ENCODE measurements at regions not wholly inside any gene's neighbourhood (a gene's known extent, or its start where the extent isn't known, plus 50 kb on each side); places are given as distances from the start of the nearest gene placed in this dataset.
"Not testable (repeated sequence)": the region's sequence is repeated elsewhere in the genome, so short reads cannot be mapped to it uniquely, and the experiment has no call there.

DNA sequence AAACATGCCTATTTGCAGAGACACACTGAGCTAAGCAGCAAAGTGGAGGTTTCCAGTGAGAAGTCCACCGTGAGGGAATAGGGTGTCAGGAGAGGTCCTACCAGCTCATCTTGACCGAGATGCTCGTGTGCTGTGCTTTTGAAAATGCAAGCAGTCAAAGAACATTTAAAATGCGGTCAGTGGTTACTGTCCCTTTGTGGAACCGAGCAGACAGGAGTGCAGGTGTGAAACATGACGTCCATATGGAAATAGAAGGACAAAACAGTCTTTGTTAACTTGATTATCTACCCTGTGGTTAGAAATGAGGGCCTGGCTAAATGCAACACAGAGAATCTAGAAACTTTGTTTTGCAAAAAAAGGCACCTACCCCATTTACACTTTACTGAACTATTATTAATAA lies 473.3 kb downstream of the SPATA31A6 start:
- DNase-seq = not testable (repeated sequence)

DNA sequence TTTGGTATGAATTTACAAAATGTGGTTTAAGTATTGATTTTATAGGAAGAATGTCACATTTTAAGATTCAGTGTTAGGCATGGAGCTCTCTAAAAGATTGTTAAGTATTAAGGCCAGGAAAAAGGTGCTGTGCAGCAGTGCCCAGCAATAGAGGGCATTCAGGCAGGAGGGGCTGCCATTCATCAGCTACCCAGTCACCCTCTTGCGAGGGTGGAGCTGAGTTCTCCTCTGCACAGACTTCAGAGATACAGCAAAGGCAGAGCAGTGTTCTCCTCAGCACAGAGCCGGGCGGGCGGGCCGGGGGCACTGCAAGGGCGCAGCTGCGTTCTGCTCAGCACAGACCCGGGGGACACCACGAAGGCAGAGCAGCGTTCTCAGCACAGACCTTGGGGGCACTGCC lies 474.0 kb downstream of the SPATA31A6 start:
- not testable (repeated sequence) for DNase-seq

DNA sequence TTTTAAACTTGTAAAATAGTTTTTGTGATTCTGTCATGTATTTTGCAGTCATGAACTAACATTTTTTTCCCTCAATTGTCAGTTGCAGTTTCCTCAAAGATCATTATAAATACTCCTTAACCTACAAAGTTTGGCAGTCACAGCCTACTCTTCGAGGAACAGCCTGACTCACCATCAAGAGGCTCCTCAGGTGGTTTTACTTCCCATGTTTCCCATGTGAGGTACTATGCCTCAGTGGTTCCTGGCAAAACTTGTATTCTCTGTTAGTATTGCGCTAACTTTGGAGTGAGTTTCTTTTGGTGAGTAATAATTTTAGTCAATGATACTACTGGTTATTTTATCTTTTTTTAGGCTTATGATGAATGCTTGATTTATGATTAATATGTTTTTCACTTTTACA lies 513.7 kb downstream of the SPATA31A6 start:
- not testable (repeated sequence) for DNase-seq

DNA sequence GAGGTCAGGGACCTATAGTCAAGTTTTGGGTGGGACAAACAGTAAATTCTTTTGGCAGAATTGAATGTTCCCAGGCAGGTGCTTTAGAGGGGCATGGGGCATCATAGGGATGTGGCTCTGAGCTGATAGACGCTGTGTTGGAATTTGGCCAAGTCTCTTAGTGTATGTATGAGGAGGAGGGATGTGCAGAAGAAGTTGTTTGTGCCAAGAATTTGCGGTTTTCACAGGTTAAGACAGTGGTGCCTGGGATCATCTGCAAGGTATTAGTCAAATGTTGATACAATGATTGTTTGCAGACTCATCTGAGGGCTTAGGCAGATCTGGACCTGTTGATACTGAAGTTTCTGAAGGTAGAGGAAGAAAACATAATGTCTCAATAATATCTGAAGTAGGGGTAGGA lies 519.4 kb downstream of the SPATA31A6 start:
- DNase-seq = not testable (repeated sequence)

DNA sequence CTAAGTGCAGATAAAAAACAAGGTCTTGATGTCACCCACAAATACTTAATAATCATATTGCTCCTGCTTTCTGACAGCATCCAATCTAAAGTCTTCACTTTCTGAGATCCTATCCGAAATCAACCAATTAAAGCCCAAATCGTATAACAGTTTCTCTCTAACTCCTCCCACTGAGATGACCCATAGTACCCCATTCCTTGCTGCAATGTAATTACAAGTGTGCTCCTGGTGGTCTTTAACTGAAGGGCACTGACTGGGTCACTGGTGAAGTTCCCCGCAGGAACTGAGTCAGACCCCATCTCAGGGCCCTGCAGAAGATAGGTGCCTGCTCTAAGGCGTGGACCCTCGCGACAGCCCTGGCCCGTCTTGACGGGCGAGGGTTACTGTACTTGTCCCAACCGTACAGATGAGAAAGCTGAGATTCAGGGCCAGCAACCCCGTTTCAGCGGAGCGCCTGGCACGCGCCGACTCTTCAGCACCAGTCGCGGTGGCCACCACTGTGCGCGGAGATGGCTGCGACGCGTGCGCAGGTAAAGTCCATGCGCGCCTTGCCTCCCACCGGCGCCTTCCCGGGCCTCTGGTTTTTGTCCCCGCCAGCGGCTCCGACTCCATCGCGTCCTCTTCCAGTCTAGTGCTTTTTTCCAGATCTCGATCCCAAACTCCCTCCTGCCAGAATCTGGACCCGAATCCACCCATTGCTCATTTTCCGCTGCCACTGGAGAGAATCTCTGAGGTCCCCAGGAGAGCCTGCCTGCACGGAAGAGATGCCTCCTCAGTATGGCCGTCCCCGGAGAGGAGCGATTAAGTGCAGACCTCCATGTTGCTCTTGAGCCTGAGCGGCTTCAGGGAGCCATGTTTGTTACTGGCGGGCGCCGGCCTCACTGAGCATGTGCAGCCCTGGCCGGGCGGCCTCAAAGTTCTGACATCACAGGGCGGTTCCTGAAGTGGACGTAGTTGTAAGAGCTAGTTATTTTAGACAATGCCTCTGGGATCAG lies 541.7 kb downstream of the SPATA31A6 start:
- peak; percentile 47 for DNase-seq

DNA sequence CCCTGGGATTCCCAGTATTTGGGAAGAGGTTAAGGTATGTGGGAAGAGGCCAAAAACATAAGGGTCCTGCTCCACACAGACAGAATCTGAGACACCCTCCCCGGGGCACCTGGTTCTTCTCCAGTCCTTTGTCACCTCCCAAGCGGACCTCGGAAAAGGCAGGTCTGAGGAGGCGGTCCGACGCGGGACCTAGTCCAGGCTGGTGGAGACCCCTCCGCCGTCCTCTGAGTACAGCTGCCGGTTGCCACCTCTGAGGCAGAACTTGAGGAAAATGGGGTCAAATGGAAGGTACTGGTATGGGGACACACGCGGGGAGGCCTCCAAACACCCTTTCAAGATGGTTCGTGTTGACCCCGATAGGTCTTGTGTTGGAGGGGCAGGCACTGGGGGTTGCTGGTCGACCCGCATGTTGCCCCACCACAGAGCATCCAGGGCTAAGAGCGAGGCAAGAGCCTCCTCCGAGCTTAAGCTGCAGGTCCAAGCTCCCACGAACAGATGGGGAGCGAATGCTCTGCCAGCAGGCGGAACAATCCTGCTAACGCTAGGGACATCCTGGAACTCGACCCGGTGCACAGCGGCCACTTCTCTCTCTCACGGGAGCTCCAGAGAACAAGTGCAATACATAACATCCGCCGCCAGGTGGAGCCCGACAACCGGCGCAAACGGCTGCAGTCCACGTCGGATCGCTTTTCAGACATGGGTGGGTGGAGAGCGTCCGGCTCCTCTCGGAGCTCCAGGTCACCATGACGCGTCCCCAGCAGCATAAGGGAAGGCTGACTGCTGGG lies 559.8 kb downstream of the SPATA31A6 start:
- DNase-seq = peak; percentile 48

DNA sequence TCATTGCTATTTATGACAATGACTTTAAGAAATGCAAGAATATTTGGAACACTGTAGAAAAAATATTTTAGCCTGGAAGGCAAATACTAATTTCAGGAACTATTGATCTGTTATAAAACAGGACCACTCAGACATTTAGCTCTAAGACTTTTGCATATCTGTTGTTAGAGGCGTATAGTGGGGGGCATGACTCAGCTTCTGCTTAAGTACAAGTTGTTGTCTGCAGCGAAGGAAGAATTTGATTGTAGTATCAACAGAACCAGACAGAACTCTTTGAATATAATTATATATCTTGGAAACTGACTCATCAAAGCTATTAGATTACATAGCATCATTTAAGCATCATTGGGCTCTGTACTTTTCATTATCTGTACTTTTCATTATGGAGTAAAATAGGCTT lies 573.8 kb downstream of the SPATA31A6 start:
- DNase-seq = not testable (repeated sequence)

DNA sequence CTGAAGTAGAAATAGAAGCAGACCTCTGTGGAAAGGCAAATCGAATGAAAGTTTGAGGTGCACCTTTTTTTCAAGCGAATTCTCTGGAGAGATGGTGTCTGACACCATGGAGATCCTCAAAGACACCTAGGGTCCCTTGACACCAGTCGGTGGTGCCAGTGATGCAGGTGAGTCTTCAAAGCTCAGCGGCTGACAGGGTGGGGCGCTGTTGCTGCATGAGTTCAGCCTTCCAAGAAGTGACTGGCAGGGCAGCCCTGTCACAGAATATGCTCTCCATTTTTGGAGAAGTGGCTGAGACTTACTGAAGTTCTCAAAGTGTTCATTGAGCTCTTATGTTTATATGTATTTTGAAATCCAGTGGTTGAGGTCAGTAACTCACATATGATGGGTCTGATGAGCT lies 575.9 kb downstream of the SPATA31A6 start:
- DNase-seq = not testable (repeated sequence)

DNA sequence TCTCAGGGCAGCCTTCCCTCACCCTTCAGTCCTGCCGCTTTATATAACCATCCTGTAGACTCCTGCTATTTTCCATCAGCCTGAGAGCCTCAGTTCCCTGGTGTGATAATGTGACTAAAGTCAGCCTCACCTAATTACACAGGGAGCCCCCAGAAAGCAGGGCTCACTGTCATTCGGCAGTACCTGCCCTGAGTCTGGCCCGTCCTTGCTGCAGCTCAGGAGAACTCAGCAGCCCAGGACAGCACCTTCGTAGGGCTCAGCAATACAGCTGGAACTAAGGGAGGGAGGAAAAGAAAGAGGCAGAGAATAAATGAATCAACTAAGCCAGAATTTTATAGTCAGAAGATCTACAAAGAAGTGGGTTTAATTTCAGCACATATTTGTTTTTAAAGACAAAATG lies 598.7 kb downstream of the SPATA31A6 start:
- not testable (repeated sequence) for DNase-seq

DNA sequence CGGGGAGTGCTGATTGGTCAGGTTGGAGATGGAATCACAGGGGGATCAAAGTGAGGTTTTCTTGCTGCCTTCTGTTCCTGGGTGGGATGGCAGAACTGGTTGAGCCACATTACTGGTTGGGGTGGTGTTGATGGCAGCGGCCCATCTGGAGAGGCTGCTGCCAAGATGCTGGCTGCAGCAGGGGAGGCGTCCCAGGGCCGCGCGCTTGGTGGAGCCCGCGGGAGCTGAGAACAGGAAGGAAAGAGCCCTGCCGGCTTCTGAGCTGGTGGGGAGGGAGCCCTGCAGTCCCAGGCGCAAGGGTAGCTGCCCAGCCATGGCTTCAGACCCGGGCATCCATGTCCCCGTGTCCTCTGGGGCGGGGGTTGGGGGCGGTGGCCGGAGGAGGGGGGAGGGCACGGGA lies 609.3 kb downstream of the SPATA31A6 start:
- DNase-seq = not testable (repeated sequence)

DNA sequence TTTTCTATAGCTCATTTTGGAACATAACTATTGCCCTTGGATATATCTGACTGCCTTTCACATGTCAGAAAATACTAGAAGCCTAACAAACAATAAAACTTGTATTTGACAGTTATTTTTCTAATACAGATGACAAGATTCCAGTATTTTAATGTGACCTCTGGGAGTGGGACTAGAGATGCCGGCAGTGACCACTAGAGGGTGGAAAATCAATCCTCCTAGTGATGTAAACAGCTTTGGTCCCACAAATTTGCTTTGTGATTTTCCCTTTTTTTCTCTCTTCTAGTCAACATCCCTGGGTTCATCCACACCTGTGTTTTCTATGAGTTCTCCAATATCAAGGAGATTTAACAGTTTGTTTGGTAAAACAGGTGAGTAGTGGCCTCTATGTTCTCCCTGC lies 615.1 kb downstream of the SPATA31A6 start:
- DNase-seq = not testable (repeated sequence)

DNA sequence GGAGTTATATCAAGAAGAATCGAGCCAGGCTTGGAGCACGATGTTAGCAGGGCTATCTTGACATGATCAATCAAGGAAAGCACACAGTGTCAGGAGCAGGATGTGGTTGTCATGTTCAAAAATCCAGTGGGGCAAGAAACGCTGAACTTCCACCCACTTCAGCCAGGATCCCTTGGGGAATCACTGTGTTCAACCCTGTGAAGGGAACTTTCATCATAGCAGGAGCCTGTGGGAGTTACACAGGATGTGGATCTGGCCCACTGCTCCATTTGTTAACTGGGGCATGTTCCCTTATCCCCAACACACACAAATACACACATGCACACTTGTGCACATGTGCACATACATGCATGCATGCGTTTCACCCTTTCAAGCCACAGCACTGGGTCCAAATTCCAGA lies 619.3 kb downstream of the SPATA31A6 start:
- not testable (repeated sequence) for DNase-seq

DNA sequence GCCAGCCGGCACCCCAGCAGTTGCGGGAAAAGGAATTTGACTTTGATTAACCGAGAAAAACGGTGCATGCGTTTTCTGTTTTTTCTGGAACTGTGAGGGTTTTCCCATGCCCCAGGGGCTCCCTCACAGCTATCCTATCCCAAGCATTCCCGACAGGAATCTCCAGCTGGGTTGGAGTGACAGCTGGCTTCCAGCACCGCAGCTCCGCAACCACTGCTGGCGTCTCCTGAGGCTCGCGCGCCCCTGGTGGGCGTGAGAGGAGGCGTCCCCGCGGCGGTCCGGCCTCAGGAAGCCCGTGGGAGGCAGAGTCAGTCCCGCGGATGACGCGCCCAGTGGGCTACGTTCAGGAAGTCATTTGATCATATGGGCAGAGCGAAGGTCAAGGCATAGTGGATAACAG lies 623.2 kb downstream of the SPATA31A6 start:
- not testable (repeated sequence) for DNase-seq

DNA sequence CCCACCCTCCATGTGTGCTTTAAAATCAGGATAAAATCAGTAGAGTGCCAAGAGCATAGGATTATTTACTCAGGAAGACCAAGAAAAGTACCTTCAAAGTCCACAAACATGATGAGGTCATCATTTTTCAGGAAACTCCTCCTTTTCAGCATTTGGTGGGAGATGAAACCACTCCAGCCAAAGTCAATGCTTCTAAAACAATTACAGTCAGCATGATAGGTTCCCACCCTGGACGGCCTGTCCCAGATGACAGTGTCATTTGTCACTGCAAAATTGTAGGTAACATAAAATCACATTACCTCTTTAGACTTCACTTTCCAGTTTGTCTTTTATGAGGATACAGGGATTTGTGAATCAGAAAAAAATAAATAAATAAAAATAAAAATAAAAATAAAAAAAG lies 638.0 kb downstream of the SPATA31A6 start:
- DNase-seq = not testable (repeated sequence)

DNA sequence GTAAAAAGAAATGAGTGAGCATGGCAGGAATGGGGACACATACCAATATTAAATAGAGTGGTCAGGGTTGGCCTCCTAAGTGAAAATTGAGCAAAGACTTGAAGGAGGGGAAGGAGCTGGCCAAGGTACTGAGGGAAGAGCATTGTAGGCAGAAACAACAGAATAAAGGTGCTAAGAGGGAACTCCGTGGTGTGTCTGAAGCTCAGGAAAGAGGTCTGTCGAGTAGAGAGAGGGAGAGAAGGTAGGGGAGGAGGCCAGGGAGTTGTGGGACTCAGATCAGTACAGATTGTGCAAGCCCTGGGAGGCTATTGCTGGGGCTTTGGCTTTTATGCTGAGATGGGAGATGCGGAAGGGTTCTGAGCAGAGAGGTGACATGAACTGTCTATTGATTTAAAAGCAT lies 664.7 kb downstream of the SPATA31A6 start:
- DNase-seq = not testable (repeated sequence)

DNA sequence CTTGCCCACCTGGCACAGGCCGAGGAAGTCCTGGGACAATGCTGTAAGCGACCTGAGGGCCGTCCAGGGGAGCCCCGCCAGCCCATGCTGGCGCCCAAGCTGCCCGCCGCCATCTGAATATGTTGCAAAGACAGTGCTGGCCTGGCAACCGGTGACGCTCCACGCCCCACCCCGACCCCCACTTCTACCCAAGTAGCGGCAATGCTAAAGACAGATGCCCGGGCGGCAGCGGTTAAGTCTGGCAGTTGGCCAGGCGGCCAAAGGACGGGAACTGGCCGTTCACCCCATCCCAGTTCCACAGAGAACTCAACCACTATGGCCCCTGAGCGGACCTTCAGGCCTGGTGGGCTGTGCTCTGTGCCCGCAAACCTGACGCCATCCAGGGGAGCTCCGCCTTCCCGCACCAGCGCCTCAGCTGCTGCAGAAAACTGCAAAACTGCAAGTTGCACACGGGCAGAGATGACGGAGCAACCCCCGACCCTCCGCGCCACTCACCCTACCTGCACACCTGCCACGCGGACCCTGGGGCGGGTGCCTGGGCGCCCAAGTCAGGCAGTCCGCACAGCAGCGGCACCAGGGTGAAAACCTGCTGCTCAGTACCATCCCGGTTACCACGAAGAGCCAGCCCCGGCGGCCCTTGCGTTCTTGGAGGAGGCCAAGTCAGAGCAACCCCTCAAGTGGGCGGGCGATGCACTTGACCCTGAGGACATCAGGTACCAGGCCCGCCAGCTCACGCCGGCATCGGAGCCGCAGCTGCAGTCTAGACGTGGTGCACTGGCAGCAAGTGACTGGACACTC lies 667.6 kb downstream of the SPATA31A6 start:
- DNase-seq = not testable (repeated sequence)

DNA sequence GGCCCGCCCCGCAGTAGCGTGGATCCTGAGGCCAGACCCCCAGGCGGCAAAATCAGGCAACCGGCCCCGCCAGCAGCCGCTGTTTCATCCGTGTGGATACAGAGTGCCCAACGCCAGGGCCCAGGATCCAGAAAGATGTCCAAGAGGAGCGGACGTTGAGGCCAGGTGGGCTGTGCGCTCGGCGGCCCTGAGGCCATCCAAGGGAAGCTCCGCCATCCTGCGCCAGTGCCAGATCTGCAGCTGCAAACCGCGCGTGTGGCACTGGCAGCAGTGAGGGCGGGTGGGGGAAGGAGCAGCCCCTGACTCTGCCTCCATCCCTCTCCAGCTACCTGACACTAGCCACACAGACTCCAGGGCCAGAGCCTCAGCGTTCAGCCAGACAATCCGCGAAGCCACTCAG lies 668.2 kb downstream of the SPATA31A6 start:
- not testable (repeated sequence) for DNase-seq

DNA sequence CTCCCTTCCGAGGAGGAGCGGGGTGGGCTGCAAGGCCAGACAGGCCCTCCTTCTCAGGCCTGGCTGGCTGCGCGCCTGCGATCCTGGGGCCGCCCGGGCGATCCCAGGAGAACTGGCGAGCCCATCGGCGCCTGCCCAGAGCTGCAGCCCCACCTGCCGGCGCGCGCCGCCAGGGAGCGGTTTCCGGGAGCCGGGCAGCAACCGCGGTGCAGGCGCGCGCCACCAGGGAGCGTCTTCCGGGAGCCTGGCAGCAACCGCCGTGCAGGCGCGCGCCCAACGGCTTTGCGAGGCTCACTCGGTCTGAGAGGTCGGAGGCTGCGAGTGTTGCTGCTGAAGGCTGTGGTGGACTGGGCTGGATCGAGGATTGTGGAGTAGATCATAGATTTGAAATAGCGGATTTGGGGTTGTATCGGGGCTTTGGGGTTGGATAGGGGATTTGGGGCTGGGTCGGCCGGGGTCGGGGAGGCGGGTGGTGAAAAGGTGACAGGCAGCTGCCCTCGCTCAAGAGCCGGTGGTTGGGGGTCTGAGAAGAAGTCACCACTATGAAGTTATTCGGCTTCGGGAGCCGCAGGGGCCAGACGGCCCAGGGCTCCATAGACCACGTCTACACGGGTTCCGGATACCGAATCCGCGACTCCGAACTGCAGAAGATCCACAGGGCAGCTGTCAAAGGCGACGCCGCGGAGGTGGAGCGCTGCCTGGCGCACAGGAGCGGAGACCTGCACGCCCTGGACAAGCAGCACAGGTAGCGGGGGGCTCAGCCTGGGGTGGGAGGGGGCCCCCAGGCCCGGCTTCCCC lies 668.9 kb downstream of the SPATA31A6 start:
- not testable (repeated sequence) for DNase-seq

DNA sequence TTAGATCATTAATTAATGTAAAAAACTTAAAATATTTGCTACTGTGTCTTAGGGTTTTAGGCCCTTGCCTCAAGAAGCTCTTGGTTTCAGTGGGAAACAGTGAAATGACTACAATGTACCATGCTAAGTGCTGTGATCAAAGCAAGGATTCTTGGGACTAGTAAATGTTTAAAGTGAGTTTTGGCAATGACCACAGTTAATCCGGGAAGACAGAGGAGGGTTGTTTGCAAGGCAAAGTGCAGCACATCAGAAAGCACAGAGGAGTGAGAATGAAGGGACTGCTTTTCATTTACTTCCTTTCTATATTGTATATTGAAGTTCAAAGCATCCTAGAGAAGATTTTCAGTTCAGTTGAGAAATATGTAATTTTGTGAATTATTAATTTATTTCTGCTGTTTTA lies 676.7 kb downstream of the SPATA31A6 start:
- DNase-seq = not testable (repeated sequence)

DNA sequence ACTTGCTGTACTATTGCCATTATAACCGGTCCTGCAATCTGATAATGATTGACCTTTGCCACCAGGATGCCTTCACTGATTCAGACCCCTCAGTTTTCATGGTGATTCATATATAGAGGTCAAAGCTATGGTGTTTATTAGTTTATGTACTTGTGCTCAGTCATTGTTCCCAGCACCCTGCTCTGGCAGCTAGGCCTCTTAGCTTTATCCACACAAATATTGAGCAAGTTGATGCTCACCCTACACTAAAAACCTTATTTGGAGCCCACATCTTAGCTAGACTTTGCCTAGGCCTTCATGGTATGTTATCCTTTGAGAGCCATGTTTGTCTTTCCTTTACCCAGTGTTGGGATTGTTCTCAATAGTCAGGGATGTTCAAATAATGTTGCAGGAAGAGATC lies 679.0 kb downstream of the SPATA31A6 start:
- DNase-seq = not testable (repeated sequence)
